Calu3 (cell line): ENCODE measurements at regions not wholly inside any gene's neighbourhood (a gene's known extent, or its start where the extent isn't known, plus 50 kb on each side); places are given as distances from the start of the nearest gene placed in this dataset.
"Not testable (repeated sequence)": the region's sequence is repeated elsewhere in the genome, so short reads cannot be mapped to it uniquely, and the experiment has no call there.

Source experiments
- BruUV-seq: library from RNA; stranded (reverse); fragments of 400-500 nt; replicated peaks from 2 replicates; lab custom pipeline; 2021; lab: Mats Ljungman, UMichigan
- CTCF ChIA-PET: fragments of 300-600 bp; sonication (Branson Sonifier 250); formaldehyde crosslinking; loops from one replicate; lab custom pipeline; 2022; ENCODE audit warnings: antibody characterized with exemption; lab: Charles Lee
- DNase-seq: peaks from one replicate; pipeline ENCODE4 v3.0.0; 2022
- H3K27ac Mint-ChIP-seq: one replicate; pipeline ENCODE4 v1.8.0; 2022; ENCODE audit warnings: mixed read lengths; ENCODE audit not compliant: unreplicated experiment
- H3K27me3 Mint-ChIP-seq: one replicate; pipeline ENCODE4 v1.8.0; 2022; ENCODE audit warnings: mixed read lengths; ENCODE audit not compliant: unreplicated experiment
- H3K36me3 Mint-ChIP-seq: one replicate; pipeline ENCODE4 v1.8.0; 2022; ENCODE audit warnings: mild to moderate bottlenecking, moderate library complexity, mixed read lengths; ENCODE audit not compliant: insufficient read depth, unreplicated experiment
- H3K4me1 Mint-ChIP-seq: one replicate; pipeline ENCODE4 v1.8.0; 2022; ENCODE audit warnings: mild to moderate bottlenecking, low read depth, mixed read lengths; ENCODE audit not compliant: unreplicated experiment
- H3K4me3 Mint-ChIP-seq: one replicate; pipeline ENCODE4 v1.8.0; 2022; ENCODE audit warnings: mild to moderate bottlenecking, low read depth, moderate library complexity, mixed read lengths; ENCODE audit not compliant: unreplicated experiment
- H3K9me3 Mint-ChIP-seq: one replicate; pipeline ENCODE4 v1.8.0; 2022; ENCODE audit warnings: low read depth, mixed read lengths; ENCODE audit not compliant: unreplicated experiment
- CTCF ChIP-seq: fragments of 200-600 bp; IDR thresholded peaks from one replicate; pipeline ENCODE4 v1.8.0; 2022; ENCODE audit warnings: antibody characterized with exemption; ENCODE audit not compliant: unreplicated experiment
- intact Hi-C: fragments of 100-400 bp; cut with micrococcal nuclease; formaldehyde crosslinking; loops from one replicate; pipeline ENCODE4 v1.10.0; 2022; ENCODE audit not compliant: unreplicated experiment

- Mint-ChIP-seq H3K4me3 (no peak overlapping the region), H3K36me3 (no peaks in the 10 kb centered on the region), H3K4me1 (no peaks in the 10 kb centered on the region), H3K27me3 (no peaks in the 10 kb centered on the region), H3K9me3 (no peaks in the 10 kb centered on the region), H3K27ac (no peak overlapping the region)
- CTCF ChIA-PET: no interaction called here
- no TSS peak for BruUV-seq
- intact Hi-C loops: no loop called here
- TF ChIP-seq CTCF: no peak
- no peak for DNase-seq
These were observed 317.5 kb downstream of the KLF12 start for GRCh38 chr13:73816702-73817101.

GRCh38 chr13:73815796-73816195 lies 318.4 kb downstream of the KLF12 start:
- H3K27me3 Mint-ChIP-seq: no peaks in the 10 kb centered on the region
- no peak overlapping the region for H3K27ac Mint-ChIP-seq
- intact Hi-C loops: no loop called here
- H3K36me3 Mint-ChIP-seq: no peaks in the 10 kb centered on the region
- BruUV-seq: no TSS peak
- CTCF ChIA-PET: no interaction called here
- no peak overlapping the region for H3K4me3 Mint-ChIP-seq
- H3K9me3 Mint-ChIP-seq: no peaks in the 10 kb centered on the region
- no peak for DNase-seq
- H3K4me1 Mint-ChIP-seq: no peaks in the 10 kb centered on the region
- no peak for TF ChIP-seq CTCF

DNA sequence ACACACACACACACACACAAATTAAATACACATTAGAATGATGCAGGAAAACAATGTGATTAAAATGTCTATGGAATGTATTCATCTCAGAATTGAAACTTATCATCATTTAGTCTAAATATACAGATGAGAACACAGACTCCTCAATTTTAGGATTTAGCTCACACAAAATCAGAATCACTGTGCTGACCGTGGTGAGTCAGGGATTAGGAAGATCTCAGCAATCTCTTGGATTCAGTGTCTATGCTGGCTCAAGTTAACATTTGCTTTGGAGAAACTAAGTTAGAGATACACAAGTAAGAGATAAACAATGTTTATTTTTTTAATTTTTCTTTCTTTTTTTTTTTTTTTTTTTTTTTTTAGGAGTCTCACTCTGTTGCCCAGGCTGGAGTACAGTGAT lies 323.6 kb downstream of the KLF12 start:
- CTCF ChIA-PET: no interaction called here
- intact Hi-C loops: no loop called here
- Mint-ChIP-seq H3K27ac (no peak overlapping the region), H3K4me1 (no peaks in the 10 kb centered on the region), H3K27me3 (no peaks in the 10 kb centered on the region), H3K36me3 (no peaks in the 10 kb centered on the region), H3K9me3 (no peaks in the 10 kb centered on the region), H3K4me3 (no peak overlapping the region)
- no peak for DNase-seq
- no TSS peak for BruUV-seq
- TF ChIP-seq CTCF: no peak

GRCh38 chr13:73809561-73809960 lies 324.6 kb downstream of the KLF12 start:
- intact Hi-C loops: no loop called here
- BruUV-seq: no TSS peak
- no peaks in the 10 kb centered on the region for H3K27me3 Mint-ChIP-seq
- CTCF ChIA-PET: no interaction called here
- TF ChIP-seq CTCF: no peak
- no peaks in the 10 kb centered on the region for H3K9me3 Mint-ChIP-seq
- no peak overlapping the region for H3K27ac Mint-ChIP-seq
- no peak overlapping the region for H3K4me3 Mint-ChIP-seq
- DNase-seq: no peak
- H3K4me1 Mint-ChIP-seq: no peaks in the 10 kb centered on the region
- H3K36me3 Mint-ChIP-seq: no peaks in the 10 kb centered on the region

GRCh38 chr13:73808318-73808717 lies 325.9 kb downstream of the KLF12 start:
- no TSS peak for BruUV-seq
- intact Hi-C loops: no loop called here
- CTCF ChIA-PET: no interaction called here
- no peak for DNase-seq
- no peak for TF ChIP-seq CTCF
- Mint-ChIP-seq H3K36me3 (no peaks in the 10 kb centered on the region), H3K27me3 (no peaks in the 10 kb centered on the region), H3K27ac (no peak overlapping the region), H3K4me1 (peaks cover 8% of the 10 kb centered on the region), H3K9me3 (no peaks in the 10 kb centered on the region), H3K4me3 (no peak overlapping the region)

GRCh38 chr13:73805326-73805958 lies 328.8 kb downstream of the KLF12 start:
- H3K4me1 Mint-ChIP-seq, H3K27me3 Mint-ChIP-seq, DNase-seq, H3K36me3 Mint-ChIP-seq, H3K4me3 Mint-ChIP-seq, intact Hi-C loops, BruUV-seq, H3K27ac Mint-ChIP-seq, H3K9me3 Mint-ChIP-seq, CTCF ChIA-PET: not testable (repeated sequence)
